K562 (cell line): ENCODE measurements at regions not wholly inside any gene's neighbourhood (a gene's known extent, or its start where the extent isn't known, plus 50 kb on each side); places are given as distances from the start of the nearest gene placed in this dataset.

ENCODE experiments used
- DEAF1 ChIP-seq: fragments of 450-650 bp; formaldehyde crosslinking; IDR thresholded peaks from 2 replicates; pipeline ENCODE4 v1.4.0; 2020; ENCODE audit warnings: mild to moderate bottlenecking, moderate library complexity
- GMEB1 ChIP-seq: fragments of 250-450 bp; sonication (Bioruptor Pico); IDR thresholded peaks from 2 replicates; pipeline ENCODE4 v1.4.0; 2020; ENCODE audit warnings: mild to moderate bottlenecking
- VEZF1 ChIP-seq: fragments of 200-800 bp; sonication (Bioruptor generic); IDR thresholded peaks from 2 replicates; pipeline ENCODE4 v1.6.1; 2017; ENCODE audit warnings: missing genetic modification characterization, missing compliant biosample characterization
- TF ChIP-seq, protein P1 (sequence below), 2 experiments: fragments of 450-650 bp; IDR thresholded peaks; 2 replicates each; pipeline ENCODE4 v1.6.1; 2018; ENCODE audit warnings: mild to moderate bottlenecking in 2 of 2, low read depth in 1 of 2; ENCODE audit not compliant: partially characterized antibody in 2 of 2

- TF ChIP-seq VEZF1 (CRISPR knock-in tag) (no peak), DEAF1 (no peak), GMEB1 (no peak)
- TF ChIP-seq, protein P1, sequence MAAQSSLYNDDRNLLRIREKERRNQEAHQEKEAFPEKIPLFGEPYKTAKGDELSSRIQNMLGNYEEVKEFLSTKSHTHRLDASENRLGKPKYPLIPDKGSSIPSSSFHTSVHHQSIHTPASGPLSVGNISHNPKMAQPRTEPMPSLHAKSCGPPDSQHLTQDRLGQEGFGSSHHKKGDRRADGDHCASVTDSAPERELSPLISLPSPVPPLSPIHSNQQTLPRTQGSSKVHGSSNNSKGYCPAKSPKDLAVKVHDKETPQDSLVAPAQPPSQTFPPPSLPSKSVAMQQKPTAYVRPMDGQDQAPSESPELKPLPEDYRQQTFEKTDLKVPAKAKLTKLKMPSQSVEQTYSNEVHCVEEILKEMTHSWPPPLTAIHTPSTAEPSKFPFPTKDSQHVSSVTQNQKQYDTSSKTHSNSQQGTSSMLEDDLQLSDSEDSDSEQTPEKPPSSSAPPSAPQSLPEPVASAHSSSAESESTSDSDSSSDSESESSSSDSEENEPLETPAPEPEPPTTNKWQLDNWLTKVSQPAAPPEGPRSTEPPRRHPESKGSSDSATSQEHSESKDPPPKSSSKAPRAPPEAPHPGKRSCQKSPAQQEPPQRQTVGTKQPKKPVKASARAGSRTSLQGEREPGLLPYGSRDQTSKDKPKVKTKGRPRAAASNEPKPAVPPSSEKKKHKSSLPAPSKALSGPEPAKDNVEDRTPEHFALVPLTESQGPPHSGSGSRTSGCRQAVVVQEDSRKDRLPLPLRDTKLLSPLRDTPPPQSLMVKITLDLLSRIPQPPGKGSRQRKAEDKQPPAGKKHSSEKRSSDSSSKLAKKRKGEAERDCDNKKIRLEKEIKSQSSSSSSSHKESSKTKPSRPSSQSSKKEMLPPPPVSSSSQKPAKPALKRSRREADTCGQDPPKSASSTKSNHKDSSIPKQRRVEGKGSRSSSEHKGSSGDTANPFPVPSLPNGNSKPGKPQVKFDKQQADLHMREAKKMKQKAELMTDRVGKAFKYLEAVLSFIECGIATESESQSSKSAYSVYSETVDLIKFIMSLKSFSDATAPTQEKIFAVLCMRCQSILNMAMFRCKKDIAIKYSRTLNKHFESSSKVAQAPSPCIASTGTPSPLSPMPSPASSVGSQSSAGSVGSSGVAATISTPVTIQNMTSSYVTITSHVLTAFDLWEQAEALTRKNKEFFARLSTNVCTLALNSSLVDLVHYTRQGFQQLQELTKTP (IDR thresholded peaks at IDR 0.05; ENCODE audit: low read depth in 1 of 2, partially characterized antibody in 2 of 2), result no peak
- TF ChIP-seq, all 486 proteins: peak for 0
Measured at GRCh38 chr15:62889141-62889661, 153.3 kb upstream of the TPM1 start (continued).
